ENCODE measurements at regions not wholly inside any gene's neighbourhood (a gene's known extent, or its start where the extent isn't known, plus 50 kb on each side); places are given as distances from the start of the nearest gene placed in this dataset.

GRCh38 chr1:56331892-56332567, 247.3 kb downstream of the PLPP3 start (continued):
- TF ChIP-seq IRX3 (CRISPR knock-in tag; IDR thresholded peaks at IDR 0.05; ENCODE audit: borderline replicate concordance, low read depth) = no peak
- no peak for TF ChIP-seq LBX2 (CRISPR knock-in tag; IDR thresholded peaks at IDR 0.05; ENCODE audit: borderline replicate concordance)
- no peak for TF ChIP-seq EZH2 (conservative IDR thresholded peaks at IDR 0.05; ENCODE audit: low read depth, low read length)
- peak; percentile 77 for TF ChIP-seq FOXP4 (CRISPR knock-in tag; IDR thresholded peaks at IDR 0.05)
- TF ChIP-seq HMG20A (CRISPR knock-in tag; IDR thresholded peaks at IDR 0.05; ENCODE audit: borderline replicate concordance) = peak; percentile 68; the same call in 1 of the 2 replicates
- TF ChIP-seq PLSCR1 (CRISPR knock-in tag; IDR thresholded peaks at IDR 0.05; ENCODE audit: borderline replicate concordance) = no peak
- TF ChIP-seq BRCA1 (CRISPR knock-in tag; IDR thresholded peaks at IDR 0.05) = no peak
- no peak for TF ChIP-seq NFE2 (CRISPR knock-in tag; IDR thresholded peaks at IDR 0.05)
- TF ChIP-seq SMARCE1 (IDR thresholded peaks at IDR 0.05; ENCODE audit: borderline replicate concordance) = no peak
- no peak for TF ChIP-seq ZNF496 (CRISPR knock-in tag; IDR thresholded peaks at IDR 0.05; ENCODE audit: insufficient replicate concordance)
- TF ChIP-seq ZNF17 (CRISPR knock-in tag; IDR thresholded peaks at IDR 0.05) = no peak
- TF ChIP-seq MTA3 (CRISPR knock-in tag; IDR thresholded peaks at IDR 0.05) = no peak
- no peak for TF ChIP-seq MXD1 (CRISPR knock-in tag; IDR thresholded peaks at IDR 0.05)
- no peak for TF ChIP-seq BATF2 (CRISPR knock-in tag; IDR thresholded peaks at IDR 0.05)
- peak; percentile 61; the same call in 1 of the 2 replicates for TF ChIP-seq ZFP91 (CRISPR knock-in tag; IDR thresholded peaks at IDR 0.05; ENCODE audit: borderline replicate concordance)
- no peak for TF ChIP-seq MATR3 (CRISPR knock-in tag; IDR thresholded peaks at IDR 0.05)
- peak; percentile 97 for TF ChIP-seq ONECUT2 (CRISPR knock-in tag; IDR thresholded peaks at IDR 0.05)
- peak; percentile 83; the same call in 1 of the 2 replicates for TF ChIP-seq FOXJ3 (CRISPR knock-in tag; IDR thresholded peaks at IDR 0.05; ENCODE audit: borderline replicate concordance)
- no peak for TF ChIP-seq ARHGAP35 (CRISPR knock-in tag; IDR thresholded peaks at IDR 0.05; ENCODE audit: borderline replicate concordance)
- no peak for TF ChIP-seq ATF6 (CRISPR knock-in tag; conservative IDR thresholded peaks at IDR 0.05)
